ENCODE measurements at regions not wholly inside any gene's neighbourhood (a gene's known extent, or its start where the extent isn't known, plus 50 kb on each side); places are given as distances from the start of the nearest gene placed in this dataset.

GRCh38 chr2:12831016-12831415 is 114.3 kb downstream of the TRIB2 start:
- no peak overlapping the region for H3K27ac Mint-ChIP-seq
- POLR2A ChIA-PET, result no interaction called here
- Histone ChIP-seq H2AFZ (ENCODE audit: insufficient read depth, low read depth, low read length, poor library complexity, severe bottlenecking) (no peak overlapping the region), H3K27ac (ENCODE audit: low read length in 2 of 2) (no peak overlapping the region), H3K36me3 (replicated peaks in 1 of 2; ENCODE audit: control extremely low read depth in 1 of 2, control insufficient read depth in 1 of 2, extremely low read depth in 1 of 2, insufficient read depth in 2 of 2, low read length in 1 of 2) (no peaks in the 10 kb centered on the region), H3K4me3 (ENCODE audit: control extremely low read depth in 1 of 5, extremely low read depth in 1 of 5, insufficient read depth in 1 of 5, low read depth in 2 of 5, low read length in 4 of 5) (no peak overlapping the region), H3K27me3 (replicated peaks in 1 of 4; ENCODE audit: control extremely low read depth in 1 of 4, control insufficient read depth in 3 of 4, insufficient read depth in 4 of 4, low read length in 3 of 4) (peaks cover 0 to 4% (median 2%) of the 10 kb centered on the region in 4 experiments), H3K79me2 (ENCODE audit: control insufficient read depth, insufficient read depth, low read length) (no peaks in the 10 kb centered on the region), H3K4me2 (replicated peaks; ENCODE audit: low read depth, low read length, poor library complexity, severe bottlenecking) (no peak overlapping the region), H3K4me1 (ENCODE audit: control insufficient read depth in 2 of 2, insufficient read depth in 2 of 2, low read length in 2 of 2) (no peaks in the 10 kb centered on the region), H3K9me3 (ENCODE audit: control extremely low read depth in 1 of 3, control insufficient read depth in 2 of 3, insufficient read depth in 1 of 3, low read length in 2 of 3) (no peaks in the 10 kb centered on the region), H4K20me1 (ENCODE audit: control insufficient read depth, insufficient read depth, low read length, poor library complexity, severe bottlenecking) (no peaks in the 10 kb centered on the region), H3K9ac (ENCODE audit: low read length) (no peak overlapping the region)
- TF ChIP-seq CTCF (IDR thresholded peaks at IDR 0.05) (no peak), EZH2 (IDR thresholded peaks at IDR 0.05; ENCODE audit: borderline replicate concordance, insufficient read depth, low read depth, low read length, poor library complexity, severe bottlenecking) (no peak)
- intact Hi-C loops (cut with micrococcal nuclease), result no loop called here
- ATAC-seq (ENCODE audit: low read depth) (no peak), DNase-seq (no peak)
- WGBS (ENCODE audit: insufficient coverage), result no CpG with 5 or more reads among the region's 1 CpG
- no peaks in the 10 kb centered on the region for H3K4me1 Mint-ChIP-seq
- peaks cover 27% of the 10 kb centered on the region for H3K27me3 Mint-ChIP-seq
- no peak overlapping the region for H3K4me3 Mint-ChIP-seq
- CTCF ChIA-PET, result no interaction called here
- H3K9me3 Mint-ChIP-seq (ENCODE audit: insufficient read depth), result no peaks in the 10 kb centered on the region

GRCh38 chr2:12834239-12834638 is 117.5 kb downstream of the TRIB2 start:
- ChIA-PET POLR2A (no interaction called here), CTCF (no interaction called here)
- TF ChIP-seq CTCF (IDR thresholded peaks at IDR 0.05) (no peak), EZH2 (IDR thresholded peaks at IDR 0.05; ENCODE audit: borderline replicate concordance, insufficient read depth, low read depth, low read length, poor library complexity, severe bottlenecking) (no peak)
- WGBS (ENCODE audit: insufficient coverage), result no CpG with 5 or more reads among the region's 3 CpGs
- intact Hi-C loops (cut with micrococcal nuclease), result no loop called here
- Mint-ChIP-seq H3K9me3 (ENCODE audit: insufficient read depth) (no peaks in the 10 kb centered on the region), H3K27ac (no peak overlapping the region), H3K4me3 (no peak overlapping the region), H3K27me3 (peaks cover 39% of the 10 kb centered on the region), H3K4me1 (no peaks in the 10 kb centered on the region)
- H4K20me1 ChIP-seq (ENCODE audit: control insufficient read depth, insufficient read depth, low read length, poor library complexity, severe bottlenecking), result no peaks in the 10 kb centered on the region
- no peak overlapping the region for H3K4me2 ChIP-seq (replicated peaks; ENCODE audit: low read depth, low read length, poor library complexity, severe bottlenecking)
- no peaks in the 10 kb centered on the region for H3K9me3 ChIP-seq (ENCODE audit: control extremely low read depth in 1 of 3, control insufficient read depth in 2 of 3, insufficient read depth in 1 of 3, low read length in 2 of 3)
- H3K79me2 ChIP-seq (ENCODE audit: control insufficient read depth, insufficient read depth, low read length), result no peaks in the 10 kb centered on the region
- peaks cover 0 to 12% (median 7%) of the 10 kb centered on the region in 4 experiments for H3K27me3 ChIP-seq (replicated peaks in 1 of 4; ENCODE audit: control extremely low read depth in 1 of 4, control insufficient read depth in 3 of 4, insufficient read depth in 4 of 4, low read length in 3 of 4)
- H2AFZ ChIP-seq (ENCODE audit: insufficient read depth, low read depth, low read length, poor library complexity, severe bottlenecking), result no peak overlapping the region
- no peak overlapping the region for H3K27ac ChIP-seq (ENCODE audit: low read length in 2 of 2)
- no peak overlapping the region for H3K4me3 ChIP-seq (ENCODE audit: control extremely low read depth in 1 of 5, extremely low read depth in 1 of 5, insufficient read depth in 1 of 5, low read depth in 2 of 5, low read length in 4 of 5)
- no peak overlapping the region for H3K9ac ChIP-seq (ENCODE audit: low read length)
- DNase-seq, result no peak
- no peaks in the 10 kb centered on the region for H3K4me1 ChIP-seq (ENCODE audit: control insufficient read depth in 2 of 2, insufficient read depth in 2 of 2, low read length in 2 of 2)
- no peaks in the 10 kb centered on the region for H3K36me3 ChIP-seq (replicated peaks in 1 of 2; ENCODE audit: control extremely low read depth in 1 of 2, control insufficient read depth in 1 of 2, extremely low read depth in 1 of 2, insufficient read depth in 2 of 2, low read length in 1 of 2)
- ATAC-seq (ENCODE audit: low read depth), result no peak

Data from B cell (primary cell).